ENCODE measurements at regions not wholly inside any gene's neighbourhood (a gene's known extent, or its start where the extent isn't known, plus 50 kb on each side); places are given as distances from the start of the nearest gene placed in this dataset.

- no peak for TF ChIP-seq POLR2A (IDR thresholded peaks at IDR 0.05)
- TF ChIP-seq CTCF (IDR thresholded peaks at IDR 0.05), result no peak
These were observed 390.1 kb downstream of the TDRD3 start for GRCh38 chr13:60787083-60787482.
